ENCODE measurements at regions not wholly inside any gene's neighbourhood (a gene's known extent, or its start where the extent isn't known, plus 50 kb on each side); places are given as distances from the start of the nearest gene placed in this dataset.

GRCh38 chr4:115749404-115749803 is 636.0 kb upstream of the NDST4 start:
- H3K36me3 ChIP-seq (replicated peaks in 1 of 2; ENCODE audit: control insufficient read depth in 1 of 2, insufficient read depth in 2 of 2, low read length in 2 of 2) = no peaks in the 10 kb centered on the region
- H3K4me1 ChIP-seq (ENCODE audit: control insufficient read depth in 1 of 2, insufficient read depth in 2 of 2, low read length in 2 of 2) = no peaks in the 10 kb centered on the region
- TF ChIP-seq CTCF (IDR thresholded peaks at IDR 0.05) = no peak
- H3K27ac Mint-ChIP-seq = no peak overlapping the region
- no peaks in the 10 kb centered on the region for H3K27me3 Mint-ChIP-seq (ENCODE audit: low read depth in 3 of 3)
- no peaks in the 10 kb centered on the region for H3K27me3 ChIP-seq (ENCODE audit: control insufficient read depth in 2 of 2, insufficient read depth in 2 of 2, low read length in 2 of 2)
- DNase-seq = no peak
- H3K4me2 ChIP-seq (replicated peaks; ENCODE audit: extremely low read depth, low read length, poor library complexity, severe bottlenecking) = no peak overlapping the region
- no peak overlapping the region for H3K4me3 ChIP-seq (replicated peaks in 1 of 3; ENCODE audit: low read depth in 2 of 3, low read length in 3 of 3)
- no peak overlapping the region for H2AFZ ChIP-seq (ENCODE audit: insufficient read depth, low read depth, low read length, poor library complexity, severe bottlenecking)
- H3K27ac ChIP-seq (ENCODE audit: low read depth in 1 of 2, low read length in 2 of 2) = no peak overlapping the region
- no peak overlapping the region for H3K4me3 Mint-ChIP-seq
- H3K9me3 ChIP-seq (replicated peaks in 1 of 2; ENCODE audit: control insufficient read depth in 1 of 2, insufficient read depth in 1 of 2, low read length in 2 of 2) = peaks cover 0 to 3% of the 10 kb centered on the region in 2 donors
- no peak overlapping the region for H3K9ac ChIP-seq (ENCODE audit: insufficient read depth, low read length, poor library complexity, severe bottlenecking)
- no peaks in the 10 kb centered on the region for H3K79me2 ChIP-seq (ENCODE audit: insufficient read depth, low read length)
- H3K36me3 Mint-ChIP-seq = no peaks in the 10 kb centered on the region
- intact Hi-C loops (cut with micrococcal nuclease) = no loop called here
- no peaks in the 10 kb centered on the region for H3K4me1 Mint-ChIP-seq
- peaks cover 0 to 7% (median 3%) of the 10 kb centered on the region in 7 donors for H3K9me3 Mint-ChIP-seq
- H4K20me1 ChIP-seq (ENCODE audit: insufficient read depth, low read length) = no peaks in the 10 kb centered on the region

- H3K36me3 Mint-ChIP-seq = no peaks in the 10 kb centered on the region
- Histone ChIP-seq H2AFZ (ENCODE audit: insufficient read depth, low read depth, low read length, poor library complexity, severe bottlenecking) (no peak overlapping the region), H3K9ac (ENCODE audit: insufficient read depth, low read length, poor library complexity, severe bottlenecking) (no peak overlapping the region), H3K4me2 (replicated peaks; ENCODE audit: extremely low read depth, low read length, poor library complexity, severe bottlenecking) (no peak overlapping the region), H3K27me3 (ENCODE audit: control insufficient read depth in 2 of 2, insufficient read depth in 2 of 2, low read length in 2 of 2) (no peaks in the 10 kb centered on the region), H3K4me1 (ENCODE audit: control insufficient read depth in 1 of 2, insufficient read depth in 2 of 2, low read length in 2 of 2) (no peaks in the 10 kb centered on the region), H4K20me1 (ENCODE audit: insufficient read depth, low read length) (no peaks in the 10 kb centered on the region), H3K4me3 (replicated peaks in 1 of 3; ENCODE audit: low read depth in 2 of 3, low read length in 3 of 3) (no peak overlapping the region), H3K9me3 (replicated peaks in 1 of 2; ENCODE audit: control insufficient read depth in 1 of 2, insufficient read depth in 1 of 2, low read length in 2 of 2) (no peaks in the 10 kb centered on the region), H3K36me3 (replicated peaks in 1 of 2; ENCODE audit: control insufficient read depth in 1 of 2, insufficient read depth in 2 of 2, low read length in 2 of 2) (no peaks in the 10 kb centered on the region), H3K79me2 (ENCODE audit: insufficient read depth, low read length) (no peaks in the 10 kb centered on the region), H3K27ac (ENCODE audit: low read depth in 1 of 2, low read length in 2 of 2) (no peak overlapping the region)
- TF ChIP-seq CTCF (IDR thresholded peaks at IDR 0.05) = no peak
- H3K4me1 Mint-ChIP-seq = no peaks in the 10 kb centered on the region
- intact Hi-C loops (cut with micrococcal nuclease) = no loop called here
- no CpG with 5 or more reads among the region's 1 CpG for WGBS (ENCODE audit: insufficient coverage)
- no peak for DNase-seq
- no peaks in the 10 kb centered on the region for H3K27me3 Mint-ChIP-seq (ENCODE audit: low read depth in 3 of 3)
- no peaks in the 10 kb centered on the region for H3K9me3 Mint-ChIP-seq
- H3K27ac Mint-ChIP-seq = no peak overlapping the region
- no peak overlapping the region for H3K4me3 Mint-ChIP-seq
Observed at GRCh38 chr4:115740806-115741205, 627.4 kb upstream of the NDST4 start.

Data from CD14-positive monocyte (primary cell).